Ishikawa (cell line): ENCODE measurements at regions not wholly inside any gene's neighbourhood (a gene's known extent, or its start where the extent isn't known, plus 50 kb on each side); places are given as distances from the start of the nearest gene placed in this dataset.

Experiments used
- CEBPB ChIP-seq: IDR thresholded peaks from 2 replicates; pipeline ENCODE4 v1.6.1; 2012
- CREB1 ChIP-seq: IDR thresholded peaks from 2 replicates; pipeline ENCODE4 v1.6.1; 2012; ENCODE audit warnings: low read depth
- EGR1 ChIP-seq: IDR thresholded peaks from 2 replicates; pipeline ENCODE4 v1.6.1; 2012
- EP300 ChIP-seq: IDR thresholded peaks from 2 replicates; pipeline ENCODE4 v1.6.1; 2012; ENCODE audit warnings: borderline replicate concordance
- FOXM1 ChIP-seq: IDR thresholded peaks from 2 replicates; pipeline ENCODE4 v1.6.1; 2012; ENCODE audit warnings: low read depth, borderline replicate concordance
- MAX ChIP-seq: IDR thresholded peaks from 2 replicates; pipeline ENCODE4 v1.6.1; 2012
- RAD21 ChIP-seq: IDR thresholded peaks from 2 replicates; pipeline ENCODE4 v1.6.1; 2012; ENCODE audit warnings: low read depth
- REST ChIP-seq: IDR thresholded peaks from 2 replicates; pipeline ENCODE4 v1.6.1; 2012; ENCODE audit warnings: low read depth, mild to moderate bottlenecking
- TAF1 ChIP-seq: IDR thresholded peaks from 2 replicates; pipeline ENCODE4 v1.6.1; 2012; ENCODE audit warnings: low read depth, mild to moderate bottlenecking
- TCF12 ChIP-seq: IDR thresholded peaks from 2 replicates; pipeline ENCODE4 v1.6.1; 2012; ENCODE audit warnings: low read depth
- TEAD4 ChIP-seq: IDR thresholded peaks from 2 replicates; pipeline ENCODE4 v1.6.1; 2012
- USF1 ChIP-seq: IDR thresholded peaks from 2 replicates; pipeline ENCODE4 v1.6.1; 2012
- YY1 ChIP-seq: IDR thresholded peaks from 2 replicates; pipeline ENCODE4 v1.6.1; 2012; ENCODE audit warnings: low read depth
- ZBTB7A ChIP-seq: IDR thresholded peaks from 2 replicates; pipeline ENCODE4 v1.6.1; 2012; ENCODE audit warnings: low read depth

- TF ChIP-seq TAF1 (no peak), FOXM1 (no peak), CREB1 (no peak), RAD21 (no peak), TEAD4 (no peak), REST (no peak)
These were observed 181.5 kb downstream of the IRS2 start for GRCh38 chr13:109604894-109605293.

GRCh38 chr13:109602356-109602755 lies 184.0 kb downstream of the IRS2 start:
- no peak for TF ChIP-seq ZBTB7A
- no peak for TF ChIP-seq RAD21
- no peak for TF ChIP-seq YY1
- TF ChIP-seq FOXM1, result no peak
- no peak for TF ChIP-seq TEAD4

- TF ChIP-seq ZBTB7A (no peak), FOXM1 (no peak), RAD21 (no peak), CREB1 (no peak), YY1 (no peak), EGR1 (no peak), USF1 (no peak), CEBPB (no peak), TEAD4 (no peak), TCF12 (no peak), REST (no peak)
These were observed 186.3 kb downstream of the IRS2 start for GRCh38 chr13:109599901-109600657.

- no peak for TF ChIP-seq EP300
These were observed 190.9 kb downstream of the IRS2 start for GRCh38 chr13:109595471-109595870.

- TF ChIP-seq TCF12 (no peak), MAX (no peak), TEAD4 (no peak), EGR1 (no peak), CEBPB (no peak), REST (no peak), ZBTB7A (no peak), USF1 (no peak), EP300 (no peak), CREB1 (no peak)
These were observed 193.2 kb downstream of the IRS2 start for GRCh38 chr13:109593230-109593629.
